Suprapubic skin (tissue), 4 donors: ENCODE measurements at regions not wholly inside any gene's neighbourhood (a gene's known extent, or its start where the extent isn't known, plus 50 kb on each side); places are given as distances from the start of the nearest gene placed in this dataset.
"Not testable (repeated sequence)": the region's sequence is repeated elsewhere in the genome, so short reads cannot be mapped to it uniquely, and the experiment has no call there.

Source experiments
- CTCF ChIP-seq, 2 donors: fragments of 200-600 bp in 1 of 2; fragments of 450-650 bp in 1 of 2; sonication (generic) in 1 of 2; IDR thresholded peaks; one replicate each; pipeline ENCODE4 v1.5.1; 2016 to 2019; ENCODE audit warnings: antibody characterized with exemption in 2 of 2, mild to moderate bottlenecking in 1 of 2, moderate library complexity in 1 of 2
- EP300 ChIP-seq: sonication (generic); formaldehyde crosslinking; IDR thresholded peaks from one replicate; pipeline ENCODE4 v1.6.1; 2017; ENCODE audit warnings: antibody characterized with exemption
- POLR2A ChIP-seq, 2 donors: fragments of 450-650 bp; IDR thresholded peaks; one replicate each; pipeline ENCODE4 v1.6.1; 2017; ENCODE audit warnings: antibody characterized with exemption in 2 of 2, mild to moderate bottlenecking in 2 of 2, moderate library complexity in 2 of 2
- POLR2AphosphoS5 ChIP-seq, 3 donors: sonication (generic); formaldehyde crosslinking; IDR thresholded peaks; one replicate each; pipeline ENCODE4 v1.6.1; 2017; ENCODE audit warnings: antibody characterized with exemption in 3 of 3

DNA sequence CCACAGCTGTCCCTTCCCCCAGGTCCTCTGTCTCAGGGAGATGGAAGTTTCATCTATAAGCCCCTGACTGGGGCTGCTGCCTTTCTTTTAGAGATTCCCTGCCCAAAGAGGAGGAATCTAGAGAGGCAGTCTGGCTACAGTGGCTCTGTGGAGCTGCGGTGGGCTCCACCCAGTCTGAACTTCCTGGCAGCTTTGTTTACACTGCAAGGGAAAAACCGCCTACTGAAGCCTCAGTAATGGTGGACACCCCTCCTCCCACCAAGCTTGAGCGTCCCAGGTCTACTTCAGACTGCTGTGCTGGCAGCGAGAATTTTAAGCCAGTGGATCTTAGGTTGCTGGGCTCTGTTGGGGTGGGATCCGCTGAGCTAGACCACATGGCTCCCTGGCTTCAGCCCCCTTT lies 184.1 kb upstream of the SLC35B3 start:
- TF ChIP-seq CTCF (IDR thresholded peaks at IDR 0.05); EP300; POLR2A (IDR thresholded peaks at IDR 0.05); POLR2AphosphoS5 (IDR thresholded peaks at IDR 0.05): not testable (repeated sequence)
